Mesenchymal stem cell (in vitro differentiated cells and primary cell): ENCODE measurements at regions not wholly inside any gene's neighbourhood (a gene's known extent, or its start where the extent isn't known, plus 50 kb on each side); places are given as distances from the start of the nearest gene placed in this dataset.

Experiments used
- DNase-seq: peaks from one replicate; pipeline ENCODE4 v3.0.0-alpha.2; 2013
- H2AFZ ChIP-seq: one replicate; pipeline ENCODE4 v1.6.1; 2013; ENCODE audit warnings: low read depth, mild to moderate bottlenecking, control low read depth, inconsistent platforms, low read length, moderate library complexity
- H2AK5ac ChIP-seq: 2 replicates; pipeline ENCODE4 v1.6.1; 2013; ENCODE audit warnings: low read length, moderate library complexity, mild to moderate bottlenecking, inconsistent platforms; ENCODE audit not compliant: severe bottlenecking
- H2BK120ac ChIP-seq: one replicate; pipeline ENCODE4 v1.6.1; 2013; ENCODE audit warnings: low read depth, mild to moderate bottlenecking, inconsistent platforms, low read length, moderate library complexity
- H2BK12ac ChIP-seq, 2 experiments: one replicate each; pipeline ENCODE4 v1.6.1; 2013; ENCODE audit warnings: inconsistent platforms in 2 of 2, low read length in 2 of 2, mild to moderate bottlenecking in 2 of 2, moderate library complexity in 2 of 2, control low read depth in 1 of 2
- H2BK15ac ChIP-seq: one replicate; pipeline ENCODE4 v1.6.1; 2013; ENCODE audit warnings: mild to moderate bottlenecking, low read depth, inconsistent platforms; ENCODE audit not compliant: poor library complexity, severe bottlenecking
- H2BK5ac ChIP-seq: 2 replicates; pipeline ENCODE4 v1.6.1; 2013; ENCODE audit warnings: low read depth, mild to moderate bottlenecking, low read length, control low read depth, inconsistent platforms; ENCODE audit not compliant: poor library complexity, severe bottlenecking
- H3K14ac ChIP-seq, 2 experiments: one replicate each; pipeline ENCODE4 v1.6.1; 2013; ENCODE audit warnings: inconsistent platforms in 2 of 2, low read length in 2 of 2, control low read depth in 1 of 2, mild to moderate bottlenecking in 1 of 2, moderate library complexity in 1 of 2
- H3K18ac ChIP-seq, 2 experiments: one replicate each; pipeline ENCODE4 v1.6.1; 2013; ENCODE audit warnings: inconsistent platforms in 2 of 2, low read length in 2 of 2, control low read depth in 1 of 2, low read depth in 1 of 2, mild to moderate bottlenecking in 1 of 2
- H3K23ac ChIP-seq, 2 experiments: one replicate each; pipeline ENCODE4 v1.6.1; 2013; ENCODE audit warnings: inconsistent platforms in 2 of 2, low read length in 2 of 2, mild to moderate bottlenecking in 2 of 2, moderate library complexity in 2 of 2, control low read depth in 1 of 2
- H3K27ac ChIP-seq: 2 replicates; pipeline ENCODE4 v1.5.1; 2013; ENCODE audit warnings: mild to moderate bottlenecking, moderate library complexity, low read length, control low read depth, inconsistent platforms; ENCODE audit not compliant: poor library complexity, severe bottlenecking
- H3K27me3 ChIP-seq, 2 experiments: 2 replicates each; pipeline versions ENCODE4 v1.6.1 to v1.7.0; 2013; ENCODE audit warnings: low read length in 2 of 2, mild to moderate bottlenecking in 2 of 2, moderate library complexity in 2 of 2, control low read depth in 1 of 2, inconsistent platforms in 1 of 2; ENCODE audit not compliant: control insufficient read depth in 1 of 2, insufficient read depth in 1 of 2
- H3K36me3 ChIP-seq, 2 experiments: 2 replicates each; pipeline versions ENCODE4 v1.6.1 to v1.7.0; 2013; ENCODE audit warnings: low read length in 2 of 2, control low read depth in 1 of 2, inconsistent platforms in 1 of 2, low read depth in 1 of 2, mild to moderate bottlenecking in 1 of 2; ENCODE audit not compliant: insufficient read depth in 2 of 2, control insufficient read depth in 1 of 2
- H3K4ac ChIP-seq, 2 experiments: one replicate each; pipeline ENCODE4 v1.6.1; 2013; ENCODE audit warnings: inconsistent platforms in 2 of 2, low read length in 2 of 2, mild to moderate bottlenecking in 2 of 2, moderate library complexity in 2 of 2, control low read depth in 1 of 2, low read depth in 1 of 2
- H3K4me1 ChIP-seq: 2 replicates; pipeline ENCODE4 v1.6.1; 2013; ENCODE audit warnings: low read depth, low read length, control low read depth; ENCODE audit not compliant: control insufficient read depth, insufficient read depth
- H3K4me2 ChIP-seq: 2 replicates; pipeline ENCODE4 v1.6.1; 2013; ENCODE audit warnings: low read length, mild to moderate bottlenecking, inconsistent platforms; ENCODE audit not compliant: poor library complexity, severe bottlenecking
- H3K4me3 ChIP-seq, 2 experiments: 2 replicates each; pipeline versions ENCODE4 v1.5.1 to v1.7.0; 2013; ENCODE audit warnings: low read length in 2 of 2, mild to moderate bottlenecking in 2 of 2, control low read depth in 1 of 2, low read depth in 1 of 2; ENCODE audit not compliant: insufficient read depth in 1 of 2
- H3K79me1 ChIP-seq: replicated peaks from 2 replicates; pipeline ENCODE4 v1.6.1; 2013; ENCODE audit warnings: mild to moderate bottlenecking, control low read depth, low read length, inconsistent platforms; ENCODE audit not compliant: poor library complexity, severe bottlenecking
- H3K9ac ChIP-seq: 2 replicates; pipeline ENCODE4 v1.7.0; 2013; ENCODE audit warnings: mild to moderate bottlenecking, low read length, moderate library complexity
- H3K9me3 ChIP-seq: 2 replicates; pipeline ENCODE4 v1.7.0; 2013; ENCODE audit warnings: mild to moderate bottlenecking, low read length; ENCODE audit not compliant: control insufficient read depth
- H4K8ac ChIP-seq: one replicate; pipeline ENCODE4 v1.6.1; 2013; ENCODE audit warnings: inconsistent platforms, mild to moderate bottlenecking, low read length, moderate library complexity
- H4K91ac ChIP-seq: one replicate; pipeline ENCODE4 v1.6.1; 2013; ENCODE audit warnings: mild to moderate bottlenecking, low read length, inconsistent platforms
- WGBS: methylation state at CpG from one replicate; pipeline ENCODE4 v1.1.7; 2013; ENCODE audit warnings: mixed read lengths; 5-methylcytosine and 5-hydroxymethylcytosine counted together

GRCh38 chr21:33121715-33122475, 52.0 kb downstream of the OLIG1 start:
- DNase-seq: peak; percentile 29
- Histone ChIP-seq H4K8ac (no peak overlapping the region), H3K79me1 (no peaks in the 10 kb centered on the region), H3K4ac (no peak overlapping the region), H2BK120ac (no peak overlapping the region), H2AFZ (no peak overlapping the region), H3K4me3 (no peak overlapping the region), H2BK12ac (no peak overlapping the region), H3K9ac (no peak overlapping the region), H3K23ac (no peak overlapping the region), H3K36me3 (no peaks in the 10 kb centered on the region), H3K9me3 (no peaks in the 10 kb centered on the region), H2BK5ac (no peak overlapping the region), H4K91ac (no peak overlapping the region), H3K27me3 (peaks cover 37 to 56% of the 10 kb centered on the region in 2 experiments), H2BK15ac (no peak overlapping the region), H3K18ac (no peak overlapping the region), H3K27ac (no peak overlapping the region), H3K4me1 (no peaks in the 10 kb centered on the region), H2AK5ac (no peak overlapping the region), H3K4me2 (no peak overlapping the region), H3K14ac (no peak overlapping the region)
- 83% methylated on average over 12 of the region's 13 CpGs for WGBS

- DNase-seq: no peak
- Histone ChIP-seq H2BK5ac (no peak overlapping the region), H3K79me1 (no peaks in the 10 kb centered on the region), H3K14ac (no peak overlapping the region), H4K91ac (no peak overlapping the region), H2AFZ (no peak overlapping the region), H4K8ac (no peak overlapping the region), H3K18ac (no peak overlapping the region), H3K4me1 (no peaks in the 10 kb centered on the region), H3K9me3 (no peaks in the 10 kb centered on the region), H2BK12ac (no peak overlapping the region), H3K4me2 (no peak overlapping the region), H3K9ac (no peak overlapping the region), H3K36me3 (no peaks in the 10 kb centered on the region), H3K4ac (no peak overlapping the region), H3K23ac (no peak overlapping the region), H2BK120ac (no peak overlapping the region), H3K4me3 (no peak overlapping the region), H2AK5ac (no peak overlapping the region), H2BK15ac (no peak overlapping the region), H3K27me3 (peaks cover 34 to 52% of the 10 kb centered on the region in 2 experiments), H3K27ac (no peak overlapping the region)
- 79% methylated on average over 4 of the region's 6 CpGs for WGBS
Observed at GRCh38 chr21:33122507-33122906, 52.6 kb downstream of the OLIG1 start.

GRCh38 chr21:33123374-33124123, 53.6 kb downstream of the OLIG1 start:
- no peaks in the 10 kb centered on the region for H3K36me3 ChIP-seq
- no peak overlapping the region for H2BK120ac ChIP-seq
- H3K27me3 ChIP-seq: peaks cover 39 to 53% of the 10 kb centered on the region in 2 experiments
- no peak overlapping the region for H3K27ac ChIP-seq
- H3K4me3 ChIP-seq: no peak overlapping the region
- H3K23ac ChIP-seq: no peak overlapping the region
- no peaks in the 10 kb centered on the region for H3K79me1 ChIP-seq
- no peak overlapping the region for H2BK5ac ChIP-seq
- H4K91ac ChIP-seq: no peak overlapping the region
- H3K9ac ChIP-seq: no peak overlapping the region
- WGBS: 85% methylated on average over 7 of the region's 8 CpGs
- no peak for DNase-seq
- no peak overlapping the region for H2BK15ac ChIP-seq
- H2AFZ ChIP-seq: no peak overlapping the region
- H2AK5ac ChIP-seq: no peak overlapping the region
- H2BK12ac ChIP-seq: no peak overlapping the region
- H3K4me2 ChIP-seq: no peak overlapping the region
- no peak overlapping the region for H3K14ac ChIP-seq
- no peaks in the 10 kb centered on the region for H3K4me1 ChIP-seq
- no peak overlapping the region for H3K18ac ChIP-seq
- H3K9me3 ChIP-seq: no peaks in the 10 kb centered on the region
- H3K4ac ChIP-seq: no peak overlapping the region
- H4K8ac ChIP-seq: no peak overlapping the region

GRCh38 chr21:33124889-33125288, 54.9 kb downstream of the OLIG1 start:
- Histone ChIP-seq H4K91ac (no peak overlapping the region), H2AK5ac (no peak overlapping the region), H3K4me1 (no peaks in the 10 kb centered on the region), H2BK5ac (no peak overlapping the region), H3K36me3 (no peaks in the 10 kb centered on the region), H3K79me1 (no peaks in the 10 kb centered on the region), H2AFZ (no peak overlapping the region), H3K27me3 (peaks cover 43 to 50% of the 10 kb centered on the region in 2 experiments), H3K4ac (no peak overlapping the region), H3K14ac (no peak overlapping the region), H3K4me2 (no peak overlapping the region), H3K27ac (no peak overlapping the region), H3K18ac (no peak overlapping the region), H3K4me3 (no peak overlapping the region), H4K8ac (no peak overlapping the region), H3K9me3 (no peaks in the 10 kb centered on the region), H3K9ac (no peak overlapping the region), H2BK15ac (no peak overlapping the region), H3K23ac (no peak overlapping the region), H2BK120ac (no peak overlapping the region), H2BK12ac (no peak overlapping the region)
- 92% methylated on average over 4 of the region's 7 CpGs for WGBS
- no peak for DNase-seq
